Left forelimb (tissue), 1 donor: ENCODE measurements at regions not wholly inside any gene's neighbourhood (a gene's known extent, or its start where the extent isn't known, plus 50 kb on each side); places are given as distances from the start of the nearest gene placed in this dataset.

ENCODE experiments used
- DNase-seq: peaks from one replicate; pipeline ENCODE4 v3.0.0-alpha.2; 2018; ENCODE audit warnings: low spot score

DNA sequence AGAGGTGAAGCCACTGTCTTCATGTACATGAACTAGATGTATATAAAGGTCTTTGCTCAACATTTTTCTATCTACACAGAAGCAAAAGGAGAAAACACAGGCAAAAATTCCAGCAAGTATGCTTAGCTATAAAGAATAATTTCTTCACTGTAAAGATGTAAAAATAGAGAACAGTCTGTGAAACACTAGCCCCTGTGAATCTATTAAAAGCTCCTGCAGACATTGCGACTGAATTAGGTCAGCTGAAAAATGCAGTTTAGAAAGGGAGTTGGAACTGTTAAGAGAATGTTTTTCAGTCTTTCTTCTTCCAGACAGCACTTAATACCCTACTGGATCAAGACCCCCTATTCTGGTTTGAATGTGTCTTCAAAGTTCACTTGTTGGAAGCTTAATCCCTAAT lies 291.5 kb downstream of the KBTBD8 start:
- DNase-seq = no peak

DNA sequence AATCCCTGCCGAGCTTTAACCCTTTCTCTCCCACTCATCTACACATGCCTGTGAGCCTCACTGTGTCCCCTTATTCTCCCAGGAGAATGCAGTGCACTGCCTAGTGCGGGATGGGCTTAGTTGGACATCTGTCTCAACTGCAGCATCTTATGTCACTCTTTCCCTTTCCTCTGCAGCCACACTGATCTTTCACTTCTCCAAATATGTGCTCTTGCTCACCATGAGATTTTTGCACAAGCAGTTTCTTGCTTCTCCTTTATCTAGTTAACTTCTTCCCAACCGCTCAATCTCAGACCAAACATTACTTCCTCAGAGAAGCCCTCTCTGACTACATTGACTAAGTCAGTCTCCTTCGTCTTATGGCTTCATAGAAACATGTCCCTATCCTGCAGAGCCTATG lies 292.3 kb downstream of the KBTBD8 start:
- no peak for DNase-seq

DNA sequence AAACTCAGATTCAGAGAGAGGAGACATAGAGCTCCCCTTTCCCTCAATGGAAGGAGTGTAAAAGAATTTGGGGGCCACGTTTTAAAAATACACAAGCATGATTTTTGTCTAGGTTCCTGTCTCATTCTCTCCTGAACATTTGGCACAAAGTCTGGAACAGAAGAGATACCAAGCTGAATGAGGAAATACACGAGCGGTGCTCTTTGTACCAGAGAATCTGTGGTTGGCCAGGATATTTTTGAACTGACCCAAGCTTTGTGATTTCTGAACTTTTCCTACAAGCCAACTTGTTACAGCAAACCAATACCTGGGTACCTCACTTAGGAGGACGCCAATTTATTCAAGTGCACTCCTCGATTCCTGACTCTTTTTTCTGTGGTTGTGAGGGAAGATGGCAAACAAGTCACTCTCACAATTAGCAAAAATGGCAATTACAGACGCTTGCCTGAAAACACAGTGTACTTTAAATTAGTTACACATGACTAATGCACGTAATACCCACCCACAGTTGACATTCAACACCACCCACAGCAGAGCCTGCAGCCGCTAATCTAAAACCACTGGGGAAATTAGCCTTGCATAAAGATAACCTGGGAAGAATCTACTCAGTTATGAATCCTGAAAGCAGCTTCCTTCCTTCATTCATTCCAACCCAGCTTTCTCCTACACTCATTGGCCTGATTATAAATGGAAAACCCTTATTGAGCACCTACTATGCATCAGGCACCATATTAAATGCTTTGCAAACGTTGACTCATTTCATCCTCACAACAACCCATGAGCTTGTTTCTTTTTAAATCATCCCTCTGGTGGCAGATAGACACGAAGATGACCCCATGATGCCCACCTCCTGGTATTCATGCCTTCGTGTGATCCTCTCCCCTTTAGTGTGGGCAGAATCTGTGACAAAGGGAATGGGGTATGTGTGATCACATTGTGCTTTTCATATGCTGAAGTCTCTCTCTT lies 293.5 kb downstream of the KBTBD8 start:
- DNase-seq = no peak

DNA sequence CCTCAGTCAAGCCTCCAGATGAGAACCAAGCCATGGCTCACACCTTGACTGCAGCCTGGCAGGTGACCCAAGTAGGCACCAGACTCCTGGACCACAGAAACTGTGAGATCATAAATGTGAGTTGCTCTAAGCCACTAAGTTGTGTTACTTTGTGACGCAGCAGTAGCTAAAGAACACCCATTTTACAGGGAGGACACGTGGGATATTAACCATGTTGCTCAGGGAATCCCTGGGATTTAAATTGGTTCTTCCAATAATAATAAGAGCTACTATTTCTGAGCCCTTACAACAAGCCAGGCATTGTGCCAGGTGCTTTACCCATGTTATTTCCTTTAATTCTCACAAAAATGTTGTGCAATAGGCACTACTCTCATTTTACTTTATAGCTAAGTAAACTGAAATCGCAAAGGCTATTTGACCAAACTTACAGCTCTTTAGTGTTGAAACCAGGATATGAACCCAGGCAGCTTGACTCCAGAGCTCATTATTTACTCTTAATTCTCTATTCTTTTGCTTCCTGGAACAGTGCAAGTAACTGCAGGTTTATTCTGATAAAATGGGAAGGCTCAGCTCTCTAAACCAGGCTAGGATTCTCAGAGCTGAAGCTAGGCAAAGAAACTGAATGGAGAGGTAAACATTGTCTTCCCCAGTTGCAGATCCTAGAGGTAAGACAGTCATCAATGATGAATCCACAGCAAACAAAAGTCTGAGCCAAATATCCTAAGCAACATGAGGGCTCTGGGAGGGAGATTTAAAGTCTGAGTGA lies 294.4 kb downstream of the KBTBD8 start:
- no peak for DNase-seq

DNA sequence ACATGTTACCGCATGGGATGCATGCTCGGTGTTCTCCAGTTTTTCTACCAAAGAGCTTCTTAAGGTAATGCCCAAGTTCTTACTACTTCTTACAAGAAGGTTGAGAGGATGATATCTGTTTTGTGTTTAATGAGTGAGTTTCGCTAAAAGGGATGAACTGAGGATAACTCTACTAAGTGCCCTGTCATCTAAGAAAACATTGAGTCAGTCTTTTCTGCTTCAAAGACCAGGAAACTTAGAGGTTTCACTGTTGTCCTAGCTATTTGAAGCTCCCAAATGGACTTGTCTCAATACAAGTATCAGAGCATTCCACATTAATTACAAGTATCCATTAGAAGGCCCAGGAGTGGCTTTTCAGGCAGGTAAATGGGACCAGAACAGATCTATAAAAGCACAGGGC lies 296.2 kb downstream of the KBTBD8 start:
- no peak for DNase-seq

DNA sequence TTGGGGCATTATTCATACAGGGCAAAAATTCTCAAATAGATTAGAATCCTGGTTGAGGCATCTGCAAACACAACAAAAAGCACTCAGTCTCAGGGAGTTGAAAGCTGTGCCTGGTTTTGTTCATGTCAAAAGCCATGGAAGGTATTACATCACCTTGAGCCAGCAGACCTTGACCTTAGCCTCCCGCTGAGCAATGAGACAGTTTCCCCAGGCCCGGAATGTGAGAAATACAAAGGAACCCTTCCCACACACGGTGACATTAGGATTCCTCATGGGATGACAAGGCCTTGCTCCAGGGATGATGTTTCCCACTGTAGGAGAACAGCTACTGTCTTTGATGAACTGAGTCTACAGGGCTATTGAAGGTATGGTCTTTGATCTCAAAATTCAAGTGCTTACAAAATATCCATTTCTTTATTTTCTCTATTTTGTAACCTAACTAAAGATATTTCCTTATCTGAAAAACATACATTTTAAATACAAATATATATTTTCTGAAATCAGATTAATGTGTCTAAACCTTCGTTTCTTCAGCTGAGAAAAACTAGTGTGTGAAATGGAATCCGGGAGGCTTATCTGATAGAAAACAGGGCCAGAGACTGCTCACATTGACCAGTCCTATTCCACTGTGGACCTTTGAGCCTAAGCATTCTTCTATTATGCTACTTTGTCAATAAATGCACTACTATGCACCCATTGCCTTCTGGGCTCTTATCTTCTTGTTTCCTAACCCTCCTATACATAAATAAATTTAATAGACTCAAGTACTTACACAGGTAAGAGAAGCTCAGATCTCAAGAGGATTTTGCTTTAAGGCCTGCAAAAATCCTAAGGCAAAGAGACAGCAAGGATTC lies 298.2 kb downstream of the KBTBD8 start:
- no peak for DNase-seq

DNA sequence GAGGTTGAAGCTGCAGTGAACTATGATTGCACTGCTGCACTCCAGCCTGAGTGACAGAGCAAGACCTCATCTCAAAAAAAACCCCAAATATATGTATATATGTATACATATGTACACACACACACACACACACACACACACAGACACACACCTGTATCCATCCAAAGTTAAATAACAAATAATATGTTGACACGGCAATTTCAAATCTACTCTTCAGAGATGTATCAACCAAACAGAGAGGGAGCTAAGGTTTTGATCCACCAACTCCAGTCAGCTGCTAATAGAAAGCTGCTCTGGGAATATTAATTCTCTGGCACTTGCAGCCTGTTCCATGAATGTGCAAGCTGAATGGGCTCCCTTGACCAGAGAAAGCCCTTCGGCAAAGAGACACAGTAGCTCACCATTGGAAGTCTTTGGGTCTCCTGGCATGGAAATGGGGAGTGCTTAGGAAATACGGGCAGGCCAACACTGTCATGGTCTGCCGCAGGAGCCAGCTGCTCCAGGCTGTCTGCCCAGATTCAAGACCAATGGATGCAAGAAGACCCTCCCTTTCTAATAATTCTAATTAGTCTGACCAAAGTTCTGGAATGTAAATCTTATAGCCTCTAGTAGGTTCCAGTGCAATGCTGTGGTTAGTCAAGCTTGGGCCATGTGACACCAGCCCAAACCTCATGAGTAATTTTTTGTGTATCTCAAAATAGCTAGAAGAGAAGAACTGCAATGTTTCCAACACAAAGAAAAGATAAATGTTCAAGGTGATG lies 299.8 kb downstream of the KBTBD8 start:
- DNase-seq = no peak

DNA sequence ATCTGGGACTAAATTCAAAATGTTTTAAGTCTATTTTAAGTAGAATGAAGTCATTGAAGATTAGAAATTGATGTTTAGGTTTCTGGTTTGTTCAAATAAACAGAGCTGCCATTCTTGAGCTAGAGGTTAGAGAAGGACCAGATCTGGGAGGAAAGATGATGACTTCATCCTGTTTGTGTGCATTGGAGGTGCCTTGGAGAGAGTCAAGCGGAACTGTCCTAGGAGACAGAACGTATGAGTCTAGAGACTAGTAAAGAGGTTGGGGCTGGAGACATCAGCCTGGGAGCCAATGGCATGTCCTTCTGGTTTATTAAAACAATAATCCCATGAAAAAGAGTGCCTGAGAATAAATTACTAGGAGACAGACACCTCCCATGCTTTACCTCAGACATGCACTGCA lies 303.4 kb downstream of the KBTBD8 start:
- no peak for DNase-seq

DNA sequence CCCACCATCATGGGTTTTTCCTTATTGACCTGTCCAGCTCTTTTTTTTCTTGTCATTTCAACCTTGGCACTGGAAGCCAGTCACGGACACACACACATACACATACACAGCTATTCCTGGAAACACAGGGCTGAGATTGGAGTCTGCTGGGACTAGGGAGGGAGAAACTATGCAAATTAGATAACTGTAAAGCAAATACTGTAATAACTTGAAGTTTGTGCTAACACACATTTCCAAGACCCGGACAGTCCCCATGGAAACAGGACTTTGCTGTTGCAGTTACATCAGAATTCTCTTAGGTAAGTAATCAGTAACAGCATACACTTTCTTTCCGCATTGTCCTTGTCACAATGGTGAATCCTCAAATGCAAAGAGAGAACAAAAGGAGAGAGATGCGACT lies 304.4 kb downstream of the KBTBD8 start:
- DNase-seq = no peak

DNA sequence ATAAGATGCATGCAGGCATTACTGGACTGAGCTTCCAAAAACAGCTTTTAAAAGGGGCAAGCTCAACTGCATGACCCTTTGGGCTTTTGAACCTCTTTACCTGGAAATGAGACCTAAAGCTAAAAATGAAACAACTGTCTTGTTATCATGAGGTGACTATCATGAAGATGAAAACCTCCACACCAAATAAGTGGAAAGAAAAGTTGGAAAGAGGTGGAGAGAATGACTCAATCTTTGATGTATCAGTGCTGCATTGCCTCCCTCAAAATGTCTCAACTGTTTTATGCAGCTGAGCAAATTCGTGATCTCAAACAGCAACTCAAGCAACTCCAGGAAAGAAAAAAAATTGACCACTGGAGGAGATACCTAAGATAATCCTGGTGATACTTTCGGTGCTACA lies 307.1 kb downstream of the KBTBD8 start:
- DNase-seq = no peak

DNA sequence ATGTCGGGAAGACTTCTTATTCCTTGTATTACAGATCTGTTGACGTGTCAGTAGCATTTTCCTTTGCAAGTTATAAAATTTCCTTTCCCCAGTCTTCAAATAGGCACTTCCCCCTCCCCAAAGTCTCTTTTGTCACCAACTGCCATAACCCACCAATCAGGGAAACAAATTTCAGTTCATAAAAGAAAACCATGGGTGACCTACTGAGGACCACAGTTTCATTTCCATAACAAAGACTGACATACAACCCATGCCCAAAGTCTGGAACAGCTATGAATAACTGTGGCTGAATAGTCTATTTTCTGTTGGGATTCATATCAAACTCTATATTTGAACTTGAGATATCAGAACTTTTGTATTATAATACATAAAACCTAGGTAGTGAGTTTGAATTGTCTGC lies 307.8 kb downstream of the KBTBD8 start:
- no peak for DNase-seq

DNA sequence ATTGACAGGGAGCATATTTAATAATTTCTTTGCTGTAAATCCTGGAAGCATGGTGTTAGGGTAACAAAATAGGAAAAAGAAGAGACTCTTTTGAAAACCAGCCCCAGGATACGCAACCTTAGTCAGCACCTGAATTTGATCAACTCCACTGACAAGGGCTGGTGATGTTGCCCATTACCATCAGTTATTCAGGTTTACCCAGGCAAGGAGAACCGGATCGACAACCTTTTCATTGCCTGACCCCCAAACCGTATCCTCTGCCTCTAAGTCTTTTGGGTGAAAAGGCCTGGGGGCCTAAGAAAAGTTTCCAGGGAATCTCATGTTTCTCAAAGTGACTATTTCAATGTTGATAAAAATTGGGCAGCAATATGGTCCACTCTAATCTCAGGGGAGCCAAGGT lies 313.3 kb downstream of the KBTBD8 start:
- DNase-seq = no peak

DNA sequence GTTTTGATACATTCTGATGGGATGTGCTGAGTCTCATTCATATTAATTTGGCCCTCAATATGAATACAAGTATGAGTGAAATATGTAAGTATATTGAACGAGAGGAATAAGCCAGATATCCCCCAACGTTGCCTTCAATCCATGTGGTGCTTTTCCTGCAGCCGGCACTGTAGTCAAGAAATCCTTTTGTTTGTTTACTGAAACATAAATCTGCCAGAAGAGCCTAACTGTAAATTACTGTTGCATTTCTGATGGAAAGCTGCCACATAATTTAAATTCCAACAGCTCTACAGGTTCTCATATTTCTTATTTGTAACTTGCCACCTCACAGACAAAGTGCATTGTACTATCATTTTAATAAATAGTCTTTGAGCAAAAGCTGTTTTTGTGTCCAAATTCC lies 314.0 kb downstream of the KBTBD8 start:
- DNase-seq = no peak

DNA sequence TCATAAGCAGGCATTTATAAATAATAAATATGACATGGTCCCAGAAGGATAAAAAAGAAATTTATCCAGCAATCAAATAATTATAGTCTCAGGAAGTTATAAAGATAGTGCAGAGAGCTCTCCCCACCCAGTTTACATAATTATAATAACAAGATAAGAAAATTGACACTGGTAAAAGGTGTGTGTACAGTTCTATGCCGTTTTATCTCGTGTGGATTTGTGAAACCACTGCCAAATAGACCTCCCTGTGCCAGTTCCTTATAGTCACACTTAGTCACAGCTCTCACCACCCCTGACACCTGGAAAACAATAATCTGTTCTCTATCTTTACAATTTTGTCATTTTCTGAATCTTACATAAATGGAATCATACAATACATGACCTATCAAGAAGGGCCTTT lies 320.1 kb downstream of the KBTBD8 start:
- DNase-seq = no peak

DNA sequence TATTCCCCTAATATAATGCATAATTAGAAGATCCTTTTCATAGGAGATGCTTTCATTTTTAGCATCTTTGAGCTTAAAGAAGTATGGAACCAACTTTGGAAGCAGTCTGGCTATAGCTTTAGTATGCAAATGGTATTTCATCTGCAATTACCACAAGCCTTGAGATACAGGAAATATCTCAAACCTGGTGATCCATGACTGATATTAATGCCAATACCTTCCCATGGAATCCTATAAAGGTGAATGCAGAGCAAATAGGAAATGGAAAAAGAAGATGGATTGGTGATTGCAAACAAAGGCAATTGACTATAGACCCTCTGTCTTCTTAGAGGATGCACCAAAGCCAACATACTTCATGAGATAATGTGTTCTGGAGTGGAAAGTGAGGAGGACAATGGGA lies 326.4 kb downstream of the KBTBD8 start:
- no peak for DNase-seq
